HG03095 (cell line): ENCODE measurements at regions not wholly inside any gene's neighbourhood (a gene's known extent, or its start where the extent isn't known, plus 50 kb on each side); places are given as distances from the start of the nearest gene placed in this dataset.
"Not testable (repeated sequence)": the region's sequence is repeated elsewhere in the genome, so short reads cannot be mapped to it uniquely, and the experiment has no call there.

ENCODE experiments used
- ATAC-seq: cut with Tn5 transposase; IDR thresholded peaks from one replicate; pipeline ENCODE4 v1.9.1; 2021; ENCODE audit warnings: moderate library complexity; ENCODE audit not compliant: unreplicated experiment

DNA sequence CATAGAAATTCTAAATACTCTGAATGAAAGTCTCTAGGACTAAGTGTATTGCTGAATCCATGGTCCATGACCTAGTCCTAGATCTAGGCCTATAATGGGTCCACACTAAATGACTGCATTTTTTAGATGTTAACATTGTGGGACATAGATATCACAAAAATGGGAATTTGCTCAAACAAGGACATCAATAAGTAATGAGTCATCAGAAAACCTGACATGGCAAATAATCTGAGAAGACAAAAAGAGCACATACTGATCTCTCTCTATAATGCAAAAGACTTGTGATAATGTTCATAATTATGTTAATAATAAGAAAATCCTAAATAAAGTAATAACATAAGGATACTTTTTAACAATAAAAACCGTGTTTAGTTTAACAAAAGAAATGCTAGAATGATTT is 1168.4 kb downstream of the FSCB start:
- ATAC-seq, result no peak

DNA sequence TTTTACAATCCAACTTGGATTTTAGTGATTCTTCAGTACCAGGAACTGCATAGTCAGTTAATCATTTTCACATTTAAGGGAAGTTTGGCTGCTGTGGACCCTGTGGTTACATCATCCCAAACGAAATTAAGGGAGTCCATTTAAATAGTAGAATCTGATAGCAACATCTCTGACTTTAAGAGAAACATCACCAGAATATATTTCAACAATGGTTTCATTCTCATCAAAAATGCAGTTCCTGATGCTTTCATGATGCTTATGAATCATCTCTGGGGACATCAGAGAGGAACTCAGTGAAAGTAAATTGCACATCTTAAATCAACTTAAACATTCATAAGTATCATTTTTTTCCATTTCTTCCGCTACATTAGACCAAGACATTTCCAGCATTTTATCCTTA is 1170.7 kb downstream of the FSCB start:
- ATAC-seq, result no peak

DNA sequence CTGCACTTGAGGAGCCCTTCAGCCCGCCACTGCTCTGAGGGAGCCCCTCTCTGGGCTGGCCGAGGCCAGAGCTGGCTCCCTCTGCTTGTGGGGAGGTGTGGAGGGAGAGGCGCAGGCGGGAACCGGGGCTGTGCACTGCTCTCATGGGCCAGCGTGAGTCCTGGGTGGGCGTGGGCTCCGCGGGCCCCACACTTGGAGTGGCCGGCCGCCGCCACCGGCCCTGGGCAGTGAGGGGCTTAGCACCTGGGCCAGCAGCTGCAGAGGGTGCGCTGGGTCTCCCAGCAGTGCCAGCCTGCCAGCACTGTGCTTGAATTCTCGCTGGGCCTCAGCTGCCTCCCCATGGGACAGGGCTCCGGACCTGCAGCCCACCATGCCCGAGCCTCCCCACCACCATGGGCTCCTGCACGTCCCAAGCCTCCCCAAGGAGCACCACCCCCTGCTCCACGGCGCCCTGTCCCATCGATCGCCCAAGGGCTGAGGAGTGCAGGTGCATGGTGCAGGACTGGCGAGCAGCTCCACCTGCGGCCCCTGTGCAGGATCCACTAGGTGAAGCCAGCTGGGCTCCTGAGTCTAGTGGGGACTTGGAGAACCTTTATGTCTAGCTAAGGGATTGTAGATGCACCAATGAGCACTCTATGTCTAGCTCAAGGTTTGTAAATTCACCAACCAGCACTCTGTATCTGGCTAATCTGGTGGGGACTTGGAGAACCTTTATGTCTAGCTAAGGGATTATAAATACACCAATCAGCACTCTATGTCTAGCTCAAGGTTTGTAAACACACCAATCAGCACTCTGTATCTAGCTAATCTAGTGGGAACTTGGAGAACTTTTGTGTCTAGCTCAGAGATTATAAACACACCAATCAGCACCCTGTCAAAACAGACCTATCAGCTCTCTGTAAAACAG is 1180.3 kb downstream of the FSCB start:
- not testable (repeated sequence) for ATAC-seq

DNA sequence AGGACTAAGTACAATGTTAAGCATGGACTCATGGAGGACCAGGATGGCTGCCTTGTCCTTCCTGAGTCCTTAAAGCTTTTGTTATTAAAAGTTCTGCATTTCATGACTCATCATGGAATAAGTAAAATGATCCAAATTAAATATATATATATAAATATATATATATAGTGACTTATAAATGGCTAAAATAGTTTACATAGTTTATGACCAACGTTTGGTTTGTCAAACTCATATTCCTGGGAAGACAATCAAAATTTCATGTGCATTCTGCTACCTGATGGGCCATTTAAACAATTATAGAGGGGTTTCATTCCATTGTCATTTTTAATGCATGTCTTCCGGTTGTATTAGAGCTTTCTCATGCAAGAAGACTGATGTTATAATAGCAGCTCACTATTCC is 1190.7 kb downstream of the FSCB start:
- no peak for ATAC-seq

DNA sequence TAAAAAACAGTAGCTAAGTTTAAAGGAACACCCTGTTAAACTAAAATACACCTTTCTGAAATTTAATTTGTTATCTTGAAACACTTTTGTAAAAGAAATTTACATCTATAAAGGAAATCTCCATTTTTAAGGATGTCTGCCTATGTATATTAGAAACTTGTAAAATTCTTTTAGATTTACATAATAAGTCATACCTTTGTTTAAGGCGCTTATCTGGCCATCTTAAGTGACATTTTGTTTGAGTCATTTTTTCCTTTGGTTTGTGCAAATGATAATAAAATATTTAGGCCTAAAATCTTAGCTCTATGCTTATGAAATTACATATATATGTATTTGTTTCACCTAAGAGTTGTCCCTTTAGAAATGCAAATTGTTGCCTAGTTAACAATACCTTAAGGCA is 1193.4 kb downstream of the FSCB start:
- ATAC-seq, result no peak

DNA sequence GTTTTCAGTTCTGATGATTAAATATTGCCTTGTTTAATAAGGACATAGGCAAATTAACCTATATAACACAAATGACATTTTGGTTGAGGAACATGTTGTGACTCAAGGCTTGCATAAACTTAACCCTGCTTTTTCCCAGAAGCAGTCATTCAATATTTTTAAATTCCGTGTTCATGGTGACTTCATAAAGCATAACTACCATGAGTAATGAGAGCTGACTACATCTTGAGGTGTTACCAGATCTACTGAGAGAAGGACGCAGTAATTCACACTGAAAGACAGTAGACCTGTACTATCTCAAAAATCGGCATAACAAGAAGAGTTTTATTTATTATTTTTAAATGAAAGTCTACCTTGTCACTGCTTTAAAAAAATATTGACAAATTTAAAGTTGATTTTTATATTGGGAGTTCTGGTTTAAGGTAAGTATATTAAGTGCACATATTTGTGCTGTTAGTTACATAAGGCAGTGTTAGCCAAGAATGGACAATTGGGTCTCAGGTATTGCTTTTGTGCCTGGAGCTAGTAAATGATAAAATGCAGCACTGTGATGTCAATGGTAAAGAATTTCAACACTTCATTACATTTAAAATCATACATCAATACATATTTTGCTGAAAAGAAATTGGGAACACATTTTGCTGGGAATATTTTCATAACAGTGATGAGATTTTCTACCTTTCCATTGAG is 1198.5 kb downstream of the FSCB start:
- ATAC-seq, result no peak

DNA sequence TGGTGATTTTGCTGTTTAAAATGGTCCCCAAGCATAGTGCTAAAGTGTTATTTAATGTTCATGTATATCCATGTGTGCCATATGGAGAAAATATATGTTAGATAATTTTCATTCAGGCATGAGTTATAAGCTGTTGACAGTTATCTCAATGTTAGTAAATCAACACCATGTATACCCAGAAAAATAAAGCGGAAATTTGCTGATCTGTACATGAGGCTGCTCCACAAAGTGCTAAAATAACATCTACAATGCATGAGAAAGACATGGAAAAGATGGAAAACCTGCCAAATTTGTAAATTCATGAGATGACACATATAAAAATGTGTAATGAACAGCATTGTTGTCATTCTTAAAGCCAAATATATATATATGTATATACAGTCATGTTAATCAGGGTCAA is 1199.2 kb downstream of the FSCB start:
- ATAC-seq, result no peak

DNA sequence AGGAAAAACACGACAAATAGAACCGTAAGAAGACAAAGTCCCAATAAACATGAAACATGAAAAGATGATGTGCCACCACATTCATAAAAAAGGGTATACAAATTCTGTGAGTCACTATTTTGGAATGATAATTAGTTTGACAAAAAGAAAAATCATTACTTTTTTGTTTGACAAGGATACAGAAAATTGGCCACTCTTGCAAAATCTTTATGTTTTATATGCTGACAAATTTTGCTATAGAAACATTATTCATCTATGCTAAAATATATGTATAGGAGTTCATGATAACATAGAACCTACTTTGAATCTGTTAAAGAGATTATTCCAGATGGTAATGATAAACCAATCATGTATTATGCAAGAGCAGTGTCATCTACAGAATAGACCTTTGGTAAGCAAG is 1201.0 kb downstream of the FSCB start:
- no peak for ATAC-seq

DNA sequence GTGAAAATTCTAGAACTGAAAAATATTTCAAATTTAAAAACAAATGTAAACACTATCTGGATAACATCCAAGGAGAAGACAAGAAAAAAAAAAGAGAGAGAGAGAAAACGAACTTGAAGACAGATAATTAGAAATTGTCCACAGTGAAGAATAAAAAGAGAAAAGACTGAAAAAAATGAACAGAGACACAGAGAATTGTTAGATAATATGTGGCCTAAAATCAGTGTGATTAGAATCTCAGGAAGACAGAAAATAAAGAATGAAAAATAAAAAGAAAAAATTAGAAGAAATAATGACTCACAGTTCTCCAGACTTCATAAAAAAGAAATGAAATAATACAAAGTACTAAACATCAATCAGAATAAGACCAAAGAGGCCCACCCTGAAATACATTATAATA is 1209.3 kb downstream of the FSCB start:
- no peak for ATAC-seq

DNA sequence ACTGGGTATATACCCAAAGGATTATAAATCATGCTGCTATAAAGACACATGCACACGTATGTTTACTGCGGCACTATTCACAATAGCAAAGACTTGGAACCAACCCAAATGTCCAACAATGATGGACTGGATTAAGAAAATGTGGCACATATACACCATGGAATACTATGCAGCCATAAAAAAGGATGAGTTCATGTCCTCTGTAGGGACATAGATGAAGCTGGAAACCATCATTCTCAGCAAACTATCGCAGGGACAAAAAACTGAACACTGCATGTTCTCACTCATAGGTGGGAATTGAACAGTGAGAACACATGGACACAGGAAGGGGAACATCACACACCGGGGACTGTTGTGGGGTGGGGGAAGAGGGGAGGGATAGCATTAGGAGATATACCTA is 1211.0 kb downstream of the FSCB start:
- ATAC-seq, result not testable (repeated sequence)

DNA sequence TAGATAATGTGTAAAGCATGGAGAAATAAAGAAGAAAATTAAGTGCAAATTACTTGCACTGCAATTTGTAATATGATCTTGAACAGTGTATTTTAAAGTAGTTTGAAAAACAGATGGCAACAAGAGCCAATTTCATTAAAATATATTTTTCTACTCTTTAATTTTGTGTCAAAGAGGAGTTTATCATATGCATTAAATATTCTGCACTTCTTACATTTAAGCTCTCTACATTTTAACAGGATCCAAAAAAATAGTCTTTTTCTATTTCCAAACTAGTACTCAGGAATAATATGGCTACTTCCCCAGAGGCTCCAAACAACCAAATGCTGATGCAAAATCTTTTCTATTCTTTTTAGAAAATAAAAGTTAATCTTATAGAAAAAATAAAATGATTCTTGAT is 1221.5 kb downstream of the FSCB start:
- ATAC-seq, result no peak

DNA sequence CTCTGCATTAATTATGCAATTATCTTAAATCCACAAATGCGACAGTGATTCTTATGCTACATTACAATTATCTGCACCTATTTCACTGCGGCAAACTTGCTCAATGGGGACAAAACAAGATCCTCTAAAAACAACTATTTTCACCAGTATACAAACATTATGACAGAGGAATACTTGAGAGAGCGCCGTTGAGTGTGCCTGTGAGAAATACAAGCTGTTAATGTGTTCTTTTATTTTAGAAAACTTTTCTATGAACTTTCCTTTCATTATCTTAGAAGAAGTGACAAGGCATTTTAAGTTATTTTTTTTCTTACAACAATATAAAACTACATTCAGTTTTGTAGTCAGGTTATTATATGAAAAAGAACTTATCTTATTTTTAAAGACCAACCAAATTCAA is 1247.0 kb downstream of the FSCB start:
- no peak for ATAC-seq

DNA sequence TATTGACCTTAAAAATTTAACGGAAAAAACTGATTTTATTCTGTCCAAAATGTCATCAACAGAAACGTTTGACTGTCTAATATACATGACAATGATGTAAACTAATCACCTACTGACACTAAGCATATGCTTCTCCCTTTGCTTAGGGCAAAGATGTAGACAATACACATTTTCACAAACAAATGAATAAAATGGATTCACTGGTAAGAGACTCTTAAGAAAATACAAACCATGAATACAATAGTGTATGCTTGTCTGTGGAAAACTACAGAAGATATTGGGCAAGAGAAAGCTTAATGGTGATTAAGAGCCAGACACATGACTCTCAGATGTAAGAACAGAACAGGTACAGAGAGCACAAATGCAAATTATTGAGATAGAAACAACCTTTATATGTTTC is 1248.7 kb downstream of the FSCB start:
- ATAC-seq, result no peak

DNA sequence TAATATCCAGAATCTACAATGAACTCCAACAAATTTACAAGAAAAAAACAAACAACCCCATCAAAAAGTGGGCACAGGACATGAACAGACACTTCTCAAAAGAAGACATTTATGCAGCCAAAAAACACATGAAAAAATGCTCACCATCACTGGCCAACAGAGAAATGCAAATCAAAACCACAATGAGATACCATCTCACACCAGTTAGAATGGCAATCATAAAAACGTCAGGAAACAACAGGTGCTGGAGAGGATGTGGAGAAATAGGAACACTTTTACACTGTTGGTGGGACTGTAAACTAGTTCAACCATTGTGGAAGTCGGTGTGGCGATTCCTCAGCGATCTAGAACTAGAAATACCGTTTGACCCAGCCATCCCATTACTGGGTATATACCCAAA is 1250.1 kb downstream of the FSCB start:
- ATAC-seq, result not testable (repeated sequence)

DNA sequence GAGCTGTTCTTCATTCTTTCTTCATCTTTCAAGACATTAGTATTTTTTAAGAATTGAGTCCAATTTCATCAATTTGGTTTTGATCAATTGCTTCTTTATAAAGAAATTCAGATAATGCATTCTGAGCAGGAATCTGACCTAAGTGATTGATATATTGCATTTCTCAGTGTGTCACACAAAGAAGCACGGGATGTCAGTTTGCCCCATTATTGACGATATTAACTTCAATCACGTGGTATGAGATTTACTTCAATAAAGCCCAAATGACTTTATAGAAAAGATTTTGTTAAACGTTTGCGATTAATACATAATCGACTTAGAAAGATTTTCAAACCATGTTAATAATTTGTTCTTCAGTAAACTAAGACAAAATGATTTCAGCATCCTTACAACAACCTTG is 1254.2 kb downstream of the FSCB start:
- ATAC-seq, result no peak

DNA sequence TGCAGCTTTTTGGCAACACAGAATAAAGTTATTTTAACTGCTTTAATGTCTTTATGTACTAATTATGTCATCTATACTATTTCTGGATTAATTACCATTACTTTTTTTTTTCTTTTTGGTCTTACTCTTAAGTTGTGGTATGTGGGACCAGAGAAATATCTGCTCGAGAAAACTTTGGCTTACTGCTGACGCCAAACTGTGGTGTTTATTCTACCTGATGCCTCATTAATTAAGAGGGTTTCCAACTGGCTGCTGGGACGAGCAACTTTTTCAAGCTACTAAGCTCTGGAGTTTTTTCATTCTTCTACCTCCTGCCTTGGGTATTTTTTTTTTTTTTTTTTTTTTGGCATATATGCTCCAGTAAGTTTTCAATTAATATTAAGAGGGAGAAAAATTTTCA is 1257.5 kb downstream of the FSCB start:
- no peak for ATAC-seq

DNA sequence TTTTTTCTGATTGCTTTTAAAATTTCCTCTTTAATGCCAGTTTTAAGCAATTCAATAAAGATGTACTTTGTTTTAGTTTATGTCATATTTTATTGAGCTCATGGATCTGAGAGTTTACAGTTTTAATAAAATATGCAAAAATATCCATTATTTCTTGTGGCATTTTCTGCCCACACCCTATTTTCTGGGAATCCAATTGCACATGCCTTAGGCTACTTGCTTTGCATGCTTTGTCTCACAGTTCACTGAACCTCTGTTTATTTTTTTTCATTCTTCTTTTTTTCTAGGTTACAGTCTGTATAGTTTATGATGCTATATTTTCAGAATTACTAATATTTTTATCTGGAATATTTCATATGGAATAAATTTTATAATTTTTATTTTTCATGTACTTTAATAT is 1258.0 kb downstream of the FSCB start:
- ATAC-seq, result no peak

DNA sequence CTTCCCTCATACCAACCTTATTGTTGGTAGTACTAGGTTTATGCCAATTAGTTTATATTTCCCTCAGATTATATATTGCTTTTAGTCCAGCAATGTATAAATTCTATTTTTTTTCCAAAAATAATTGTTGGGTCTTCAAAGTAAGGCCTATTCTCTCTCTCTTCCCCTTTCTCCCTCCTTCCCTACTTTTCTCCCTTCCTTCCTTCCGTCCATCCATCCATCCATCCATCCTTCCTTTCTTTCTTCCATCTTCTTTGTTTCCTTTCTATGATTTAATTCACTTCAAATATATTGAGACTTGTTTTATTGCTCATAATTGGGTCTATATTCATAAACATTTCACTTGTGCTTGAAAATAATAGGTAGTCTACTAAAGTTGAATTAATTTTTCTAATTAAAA is 1259.2 kb downstream of the FSCB start:
- ATAC-seq, result no peak

DNA sequence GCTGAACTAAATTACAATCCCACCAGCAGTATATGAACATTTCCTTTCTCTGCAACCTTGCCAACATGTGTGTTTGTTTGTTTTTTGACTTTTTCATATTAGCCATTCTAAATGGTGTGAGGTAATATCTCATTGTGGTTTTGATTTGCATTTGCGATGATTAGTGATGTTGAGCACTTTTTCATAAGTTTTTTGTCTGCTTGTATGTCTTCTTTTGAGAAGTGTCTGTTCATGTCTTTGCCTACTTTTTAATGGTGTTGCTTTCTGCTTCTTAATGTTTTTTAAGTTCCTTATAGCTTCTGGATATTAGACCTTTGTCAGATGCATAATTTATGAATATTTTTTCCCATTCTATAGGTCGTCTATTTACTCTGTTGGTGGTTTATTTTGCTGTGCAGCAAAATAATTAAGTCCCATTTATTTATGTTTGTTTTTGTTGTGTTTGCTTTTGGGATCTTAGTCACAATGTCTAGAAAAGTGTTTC is 1262.9 kb downstream of the FSCB start:
- ATAC-seq, result no peak

DNA sequence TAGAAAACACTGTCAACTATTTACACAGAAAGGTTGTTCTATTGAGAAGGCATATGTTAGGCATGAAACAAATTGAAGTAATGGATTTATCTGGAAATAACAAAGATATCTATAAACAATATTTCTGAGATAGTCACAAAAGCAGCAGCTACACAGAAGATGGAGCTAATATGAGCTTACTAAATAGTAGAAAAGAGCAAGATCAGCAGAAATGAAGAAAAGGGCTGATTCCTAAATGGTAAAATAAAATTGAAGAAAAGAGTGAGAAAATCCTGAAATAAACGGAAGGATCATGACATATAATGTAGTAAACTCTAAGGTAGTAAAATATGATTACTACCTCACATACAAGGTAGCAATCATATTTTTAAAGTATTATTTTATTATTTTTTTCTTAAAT is 1263.9 kb downstream of the FSCB start:
- ATAC-seq, result no peak

DNA sequence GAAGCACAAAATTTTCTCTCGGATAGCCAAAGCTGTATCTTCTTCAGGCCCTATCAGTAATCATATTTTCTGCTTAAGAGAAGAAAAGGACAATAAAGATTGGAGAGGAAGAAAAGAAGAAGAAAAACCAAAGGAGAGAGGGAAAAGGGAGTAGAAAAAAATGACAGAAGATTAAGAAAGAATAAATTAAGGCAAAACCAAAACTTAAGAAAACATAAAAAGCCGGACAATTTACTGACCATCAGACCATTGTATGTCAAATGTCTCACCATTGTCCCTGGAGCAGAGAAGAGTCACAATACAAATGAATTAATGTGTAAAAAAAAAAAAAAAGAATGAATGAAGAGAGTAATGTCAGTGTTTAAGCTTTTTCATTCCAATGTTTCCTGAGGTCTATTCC is 1274.8 kb downstream of the FSCB start:
- no peak for ATAC-seq

DNA sequence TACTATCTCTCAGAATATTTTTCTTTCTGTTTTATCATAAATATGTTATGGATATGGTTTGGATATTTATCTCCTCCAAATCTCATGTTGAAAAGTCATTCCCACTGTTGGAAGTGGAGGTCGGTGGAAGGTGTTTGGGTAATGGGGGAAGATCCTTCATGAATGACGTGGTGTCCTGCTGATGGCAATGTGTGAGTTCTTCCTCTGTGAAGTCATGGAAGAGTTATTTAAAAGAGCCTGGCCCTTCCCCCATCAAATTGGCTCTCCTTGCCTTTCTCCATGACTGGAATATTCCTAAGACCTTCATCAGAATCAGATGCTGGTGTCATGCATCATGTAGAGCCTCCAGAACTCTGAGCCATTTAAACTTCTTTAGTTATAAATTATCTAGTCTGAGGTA is 1291.6 kb downstream of the FSCB start:
- no peak for ATAC-seq
